Ectodermal cell (in vitro differentiated cells): ENCODE measurements at regions not wholly inside any gene's neighbourhood (a gene's known extent, or its start where the extent isn't known, plus 50 kb on each side); places are given as distances from the start of the nearest gene placed in this dataset.

ENCODE experiments used
- H3K27ac ChIP-seq: 2 replicates; pipeline ENCODE4 v1.7.0; 2013; ENCODE audit warnings: mild to moderate bottlenecking, low read depth, low read length; ENCODE audit not compliant: insufficient read depth, poor library complexity, severe bottlenecking
- H3K27me3 ChIP-seq: 2 replicates; pipeline ENCODE4 v1.7.0; 2013; ENCODE audit warnings: mild to moderate bottlenecking, low read length; ENCODE audit not compliant: insufficient read depth, control insufficient read depth, poor library complexity, severe bottlenecking
- H3K36me3 ChIP-seq: one replicate; pipeline ENCODE4 v1.7.0; 2013; ENCODE audit warnings: low read length; ENCODE audit not compliant: control insufficient read depth, insufficient read depth
- H3K4me1 ChIP-seq: one replicate; pipeline ENCODE4 v1.7.0; 2013; ENCODE audit warnings: low read length; ENCODE audit not compliant: control insufficient read depth, insufficient read depth
- H3K4me3 ChIP-seq: 2 replicates; pipeline ENCODE4 v1.7.0; 2013; ENCODE audit warnings: low read depth, low read length, control low read depth; ENCODE audit not compliant: insufficient read depth
- H3K9me3 ChIP-seq: 2 replicates; pipeline ENCODE4 v1.7.0; 2013; ENCODE audit warnings: mild to moderate bottlenecking, low read length, moderate library complexity; ENCODE audit not compliant: control insufficient read depth
- WGBS, 2 experiments: methylation state at CpG; one replicate each; pipeline ENCODE4 v1.1.7; 2013; ENCODE audit warnings: missing lambda C conversion rate in 2 of 2; 5-methylcytosine and 5-hydroxymethylcytosine counted together

- 92 to 98% methylated on average over 4 of the region's 4 CpGs for WGBS, 2 experiments
- H3K36me3 ChIP-seq, result no peaks in the 10 kb centered on the region
Measured at GRCh38 chr1:83813576-83813975, 185.4 kb downstream of the TTLL7 start.

GRCh38 chr1:83810144-83810543 is 188.8 kb downstream of the TTLL7 start:
- Histone ChIP-seq H3K4me3 (no peak overlapping the region), H3K36me3 (no peaks in the 10 kb centered on the region), H3K27me3 (no peaks in the 10 kb centered on the region), H3K27ac (no peak overlapping the region), H3K9me3 (no peaks in the 10 kb centered on the region), H3K4me1 (no peaks in the 10 kb centered on the region)
- WGBS, 2 experiments, result 94 to 95% methylated on average over 4 of the region's 4 CpGs

More at GRCh38 chr1:83813576-83813975, 185.4 kb downstream of the TTLL7 start:
- Histone ChIP-seq H3K4me1 (no peaks in the 10 kb centered on the region), H3K4me3 (no peak overlapping the region), H3K27me3 (no peaks in the 10 kb centered on the region), H3K9me3 (no peaks in the 10 kb centered on the region), H3K27ac (no peak overlapping the region)

DNA sequence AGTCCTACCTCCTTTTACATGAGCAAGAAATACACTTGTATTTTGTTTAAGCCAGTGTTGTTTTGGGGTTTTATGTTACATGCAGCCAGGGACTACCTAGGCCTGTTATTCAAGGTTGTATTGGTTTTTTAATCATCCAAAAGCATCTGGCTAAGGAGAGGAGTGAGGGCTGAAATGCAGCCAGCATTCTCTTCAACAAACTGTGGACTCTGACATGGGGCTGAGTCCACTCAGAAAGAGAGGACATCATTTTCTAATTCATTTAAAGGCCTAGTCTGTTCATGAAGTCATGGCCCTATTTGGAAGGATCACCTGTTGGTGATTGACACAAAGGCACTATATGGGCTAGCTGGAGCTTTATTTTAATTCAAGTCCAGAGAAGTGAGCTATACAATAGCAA is 190.4 kb downstream of the TTLL7 start:
- Histone ChIP-seq H3K27me3 (no peaks in the 10 kb centered on the region), H3K27ac (no peak overlapping the region), H3K4me1 (no peaks in the 10 kb centered on the region), H3K9me3 (no peaks in the 10 kb centered on the region), H3K36me3 (no peaks in the 10 kb centered on the region), H3K4me3 (no peak overlapping the region)

DNA sequence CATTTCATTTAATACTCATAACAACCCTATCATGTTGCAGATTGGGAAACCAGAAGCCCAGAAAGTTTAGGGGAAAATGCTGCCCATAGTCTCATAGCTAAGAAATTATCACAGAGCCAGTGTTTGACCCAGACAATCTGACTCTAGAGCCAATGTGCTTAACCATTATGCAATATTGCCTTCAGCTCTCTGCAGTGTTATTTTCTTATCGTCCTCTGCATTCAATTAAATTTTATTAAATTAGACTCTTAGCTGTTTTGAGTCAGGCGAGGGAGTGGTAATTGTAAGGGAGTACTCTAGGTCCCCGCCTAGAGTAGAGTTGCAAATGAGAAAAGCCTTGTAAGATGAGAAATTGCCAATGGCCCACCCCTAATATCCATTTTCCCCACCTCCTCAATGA is 191.1 kb downstream of the TTLL7 start:
- WGBS, 2 experiments, result 93% methylated on average over 2 of the region's 3 CpGs; no CpG with 5 or more reads in 1 of the 2 experiments
- Histone ChIP-seq H3K4me3 (no peak overlapping the region), H3K9me3 (no peaks in the 10 kb centered on the region), H3K36me3 (no peaks in the 10 kb centered on the region), H3K27ac (no peak overlapping the region), H3K27me3 (no peaks in the 10 kb centered on the region), H3K4me1 (no peaks in the 10 kb centered on the region)

GRCh38 chr1:83807231-83807630 is 191.7 kb downstream of the TTLL7 start:
- no peaks in the 10 kb centered on the region for H3K4me1 ChIP-seq
- no peaks in the 10 kb centered on the region for H3K36me3 ChIP-seq
- H3K4me3 ChIP-seq, result no peak overlapping the region
- no peak overlapping the region for H3K27ac ChIP-seq
- no peaks in the 10 kb centered on the region for H3K27me3 ChIP-seq
- 91 to 100% methylated on average over 1 of the region's 1 CpG for WGBS, 2 experiments
- H3K9me3 ChIP-seq, result no peaks in the 10 kb centered on the region

DNA sequence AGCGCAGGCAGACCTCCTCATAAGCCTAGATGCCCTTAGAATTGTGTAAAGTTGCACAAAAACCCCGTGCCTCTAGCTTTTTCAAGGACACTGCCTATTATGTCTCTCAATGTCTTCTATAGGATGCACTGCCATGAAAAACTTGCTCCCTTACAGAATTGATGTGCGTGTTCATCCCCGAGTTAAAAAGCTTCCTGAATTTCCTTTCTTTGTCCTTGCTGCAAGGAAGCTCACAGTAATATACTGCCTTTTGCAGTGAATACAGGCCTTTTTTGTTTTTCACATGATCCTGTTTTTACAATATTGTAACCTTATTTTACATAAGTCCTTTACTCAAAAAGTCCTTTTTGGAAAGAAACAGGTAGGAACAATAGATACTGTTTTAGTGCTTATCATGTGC is 193.0 kb downstream of the TTLL7 start:
- Histone ChIP-seq H3K4me1 (no peaks in the 10 kb centered on the region), H3K27me3 (no peaks in the 10 kb centered on the region), H3K36me3 (no peaks in the 10 kb centered on the region), H3K4me3 (no peak overlapping the region), H3K27ac (no peak overlapping the region), H3K9me3 (no peaks in the 10 kb centered on the region)
- 93% methylated on average over 4 of the region's 4 CpGs for WGBS, 2 experiments

DNA sequence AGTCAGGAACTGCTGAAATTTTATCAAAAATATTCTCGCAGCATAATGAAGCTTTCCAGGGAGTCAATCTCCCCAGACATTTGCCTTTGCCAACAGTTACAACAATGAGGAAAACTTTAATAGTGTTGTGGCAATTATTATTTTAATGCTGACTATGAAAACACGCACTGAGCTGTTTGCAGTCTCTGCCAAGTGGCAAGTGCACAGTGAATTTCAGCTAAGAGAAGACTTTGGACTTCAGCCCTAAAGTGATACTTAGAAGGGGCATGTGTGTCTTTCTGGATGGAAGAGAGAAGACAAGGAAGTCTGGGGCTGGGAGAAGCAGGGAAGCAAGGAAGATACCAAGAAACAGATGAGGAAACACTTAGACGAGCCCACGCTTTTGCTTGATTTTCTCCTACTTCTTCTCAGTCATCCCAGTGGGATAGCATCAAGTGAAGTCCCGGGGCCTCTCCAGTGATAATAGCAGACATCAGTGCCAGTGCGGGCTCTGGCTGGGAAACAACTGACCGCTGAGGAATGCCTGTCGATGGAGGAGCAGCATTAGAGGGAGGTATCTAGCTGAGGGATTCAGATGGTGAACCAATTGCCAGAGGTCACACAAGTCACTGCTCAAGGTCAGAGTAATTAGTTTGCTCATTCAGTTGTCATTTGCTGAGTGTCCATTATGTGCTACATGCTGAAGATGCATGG is 196.3 kb downstream of the TTLL7 start:
- Histone ChIP-seq H3K4me1 (peaks cover 10% of the 10 kb centered on the region), H3K27me3 (no peaks in the 10 kb centered on the region), H3K4me3 (no peak overlapping the region), H3K36me3 (no peaks in the 10 kb centered on the region), H3K9me3 (no peaks in the 10 kb centered on the region), H3K27ac (no peak overlapping the region)
- WGBS, 2 experiments, result 83 to 86% methylated on average over 7 to 8 of the region's 8 CpGs

- Histone ChIP-seq H3K9me3 (no peaks in the 10 kb centered on the region), H3K36me3 (no peaks in the 10 kb centered on the region), H3K27ac (no peak overlapping the region), H3K27me3 (no peaks in the 10 kb centered on the region), H3K4me3 (no peak overlapping the region), H3K4me1 (peaks cover 10% of the 10 kb centered on the region)
- WGBS, 2 experiments, result 86 to 100% methylated on average over 2 to 3 of the region's 3 CpGs
Measured at GRCh38 chr1:83802023-83802422, 196.9 kb downstream of the TTLL7 start.

- H3K36me3 ChIP-seq, result no peaks in the 10 kb centered on the region
- H3K4me1 ChIP-seq, result peaks cover 10% of the 10 kb centered on the region
- H3K4me3 ChIP-seq, result no peak overlapping the region
- WGBS, 2 experiments, result 84 to 87% methylated on average over 3 of the region's 3 CpGs
- H3K27me3 ChIP-seq, result no peaks in the 10 kb centered on the region
- H3K27ac ChIP-seq, result no peak overlapping the region
- no peaks in the 10 kb centered on the region for H3K9me3 ChIP-seq
Measured at GRCh38 chr1:83800066-83800465, 198.9 kb downstream of the TTLL7 start.

DNA sequence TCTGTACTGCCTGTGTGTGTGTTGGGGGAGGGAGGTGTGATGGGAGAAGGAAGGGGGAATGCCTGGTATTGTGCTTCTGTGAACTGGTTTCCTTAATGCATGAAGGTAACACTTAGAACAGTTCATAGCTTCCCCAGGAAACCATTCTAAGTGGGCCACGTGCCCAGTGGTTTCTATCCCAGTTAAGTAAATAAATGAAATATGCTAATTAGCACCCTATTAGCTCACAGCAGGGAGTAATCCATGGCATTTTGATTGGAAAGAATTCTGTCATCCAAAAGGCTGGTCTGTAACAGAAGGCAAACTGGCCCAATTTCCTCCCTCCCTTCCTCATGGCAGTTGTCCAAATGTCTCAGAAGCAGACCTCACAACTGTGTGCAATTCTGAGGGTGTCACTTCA is 199.3 kb downstream of the TTLL7 start:
- Histone ChIP-seq H3K9me3 (no peaks in the 10 kb centered on the region), H3K36me3 (no peaks in the 10 kb centered on the region), H3K27ac (no peak overlapping the region), H3K27me3 (no peaks in the 10 kb centered on the region), H3K4me3 (no peak overlapping the region), H3K4me1 (peaks cover 10% of the 10 kb centered on the region)
- WGBS, 2 experiments, result 58% methylated on average over 1 of the region's 1 CpG; no CpG with 5 or more reads in 1 of the 2 experiments

DNA sequence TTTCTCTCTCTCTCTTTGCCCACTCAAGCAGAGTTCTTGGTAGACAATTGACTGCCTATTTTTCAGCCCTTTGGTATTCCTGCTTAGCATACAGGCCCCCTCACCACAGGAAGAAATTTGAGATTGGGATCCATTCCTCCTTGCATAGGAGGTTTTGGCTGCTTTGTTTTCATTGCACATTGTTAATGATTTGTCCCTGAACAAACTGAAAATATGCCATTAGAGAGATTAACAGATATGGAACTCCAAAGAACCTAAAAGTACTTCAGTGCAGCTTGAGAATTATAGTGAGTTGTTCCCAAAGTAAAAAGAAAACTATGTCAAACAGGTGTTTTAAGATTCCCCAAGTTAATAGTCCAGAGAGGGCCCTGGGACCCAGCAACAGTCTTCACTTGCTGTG is 200.0 kb downstream of the TTLL7 start:
- Histone ChIP-seq H3K4me3 (no peak overlapping the region), H3K9me3 (no peaks in the 10 kb centered on the region), H3K4me1 (peaks cover 10% of the 10 kb centered on the region), H3K36me3 (no peaks in the 10 kb centered on the region), H3K27ac (no peak overlapping the region), H3K27me3 (no peaks in the 10 kb centered on the region)
